B cell (primary cell): ENCODE measurements at regions not wholly inside any gene's neighbourhood (a gene's known extent, or its start where the extent isn't known, plus 50 kb on each side); places are given as distances from the start of the nearest gene placed in this dataset.

ENCODE experiments used
- ATAC-seq: fragments of 200-7000 bp; cut with Tn5 transposase; one replicate; pipeline ENCODE4 v1.10.0; 2021; ENCODE audit warnings: low read depth, mild to moderate bottlenecking, moderate number of reproducible peaks, moderate library complexity
- CTCF ChIA-PET: fragments of 350-600 bp; sonication (Branson Sonifier 250); formaldehyde crosslinking; loops from one replicate; lab custom pipeline; 2021; ENCODE audit warnings: antibody characterized with exemption, inconsistent platforms; lab: Charles Lee
- POLR2A ChIA-PET: fragments of 350-600 bp; sonication (Branson Sonifier 250); formaldehyde crosslinking; loops from one replicate; lab custom pipeline; 2021; ENCODE audit warnings: antibody characterized with exemption; lab: Charles Lee
- DNase-seq: peaks from one replicate; pipeline ENCODE4 v3.0.0; 2013
- H2AFZ ChIP-seq: 2 replicates; pipeline ENCODE4 v1.6.1; 2012; ENCODE audit warnings: mild to moderate bottlenecking, low read depth, low read length; ENCODE audit not compliant: insufficient read depth, poor library complexity, severe bottlenecking
- H3K27ac ChIP-seq, 2 donors: 1 replicate in 1 of 2; 2 replicates in 1 of 2; pipeline ENCODE4 v1.5.1; 2012 to 2013; ENCODE audit warnings: low read length in 2 of 2, mild to moderate bottlenecking in 2 of 2, moderate library complexity in 1 of 2
- H3K27me3 ChIP-seq, 4 experiments: fragments of 200-600 bp in 1 of 4; sonication (generic) in 1 of 4; replicated peaks in 1 of 4; 1 replicate in 2 of 4; 2 replicates in 2 of 4; pipeline versions ENCODE4 v1.6.1 to v1.7.0; 2013 to 2016; ENCODE audit warnings: low read length in 3 of 4, mild to moderate bottlenecking in 2 of 4, mixed read lengths in 1 of 4, moderate library complexity in 1 of 4; ENCODE audit not compliant: insufficient read depth in 4 of 4, control insufficient read depth in 3 of 4; ENCODE audit errors: control extremely low read depth in 1 of 4
- H3K36me3 ChIP-seq, 2 experiments: replicated peaks in 1 of 2; 1 replicate in 1 of 2; 2 replicates in 1 of 2; pipeline versions ENCODE4 v1.6.1 to v1.7.1; 2013; ENCODE audit warnings: low read length in 1 of 2; ENCODE audit not compliant: insufficient read depth in 2 of 2, control insufficient read depth in 1 of 2; ENCODE audit errors: control extremely low read depth in 1 of 2, extremely low read depth in 1 of 2
- H3K4me1 ChIP-seq, 2 donors: fragments of 200-600 bp in 1 of 2; sonication (generic) in 1 of 2; 1 replicate in 1 of 2; 2 replicates in 1 of 2; pipeline versions ENCODE4 v1.5.1 to v1.6.1; 2013 to 2017; ENCODE audit warnings: low read length in 2 of 2; ENCODE audit not compliant: control insufficient read depth in 2 of 2, insufficient read depth in 2 of 2
- H3K4me2 ChIP-seq: replicated peaks from 2 replicates; pipeline ENCODE3; 2012; ENCODE audit warnings: mild to moderate bottlenecking, low read depth, low read length; ENCODE audit not compliant: poor library complexity, severe bottlenecking
- H3K4me3 ChIP-seq, 5 experiments: fragments of 200-600 bp in 1 of 5; sonication (generic) in 1 of 5; 1 replicate in 3 of 5; 2 replicates in 2 of 5; pipeline versions ENCODE4 v1.5.1 to v1.7.0; 2011 to 2016; ENCODE audit warnings: low read length in 4 of 5, mild to moderate bottlenecking in 4 of 5, low read depth in 2 of 5, control low read depth in 1 of 5, moderate library complexity in 1 of 5; ENCODE audit not compliant: insufficient read depth in 1 of 5; ENCODE audit errors: control extremely low read depth in 1 of 5, extremely low read depth in 1 of 5
- H3K79me2 ChIP-seq: fragments of 200-600 bp; sonication (generic); one replicate; pipeline ENCODE4 v1.6.0; 2016; ENCODE audit warnings: low read length; ENCODE audit not compliant: control insufficient read depth, insufficient read depth
- H3K9ac ChIP-seq: fragments of 200-600 bp; sonication (generic); 2 replicates; pipeline ENCODE4 v1.6.1; 2017; ENCODE audit warnings: mild to moderate bottlenecking, low read length, moderate library complexity
- H3K9me3 ChIP-seq, 3 donors: one replicate each; pipeline versions ENCODE4 v1.6.1 to v1.7.1; 2013; ENCODE audit warnings: low read length in 2 of 3; ENCODE audit not compliant: control insufficient read depth in 2 of 3, insufficient read depth in 1 of 3; ENCODE audit errors: control extremely low read depth in 1 of 3
- H4K20me1 ChIP-seq: 2 replicates; pipeline ENCODE4 v1.6.0; 2012; ENCODE audit warnings: mild to moderate bottlenecking, low read length; ENCODE audit not compliant: insufficient read depth, control insufficient read depth, poor library complexity, severe bottlenecking
- H3K27ac Mint-ChIP-seq: one replicate; pipeline ENCODE4 v1.8.0; 2021; ENCODE audit warnings: mixed read lengths
- H3K27me3 Mint-ChIP-seq: one replicate; pipeline ENCODE4 v1.8.0; 2021; ENCODE audit warnings: mixed read lengths
- H3K4me1 Mint-ChIP-seq: one replicate; pipeline ENCODE4 v1.8.0; 2021; ENCODE audit warnings: mixed read lengths
- H3K4me3 Mint-ChIP-seq: one replicate; pipeline ENCODE4 v1.8.0; 2021; ENCODE audit warnings: mixed read lengths
- H3K9me3 Mint-ChIP-seq: one replicate; pipeline ENCODE4 v1.8.0; 2022; ENCODE audit warnings: mixed read lengths; ENCODE audit not compliant: insufficient read depth
- CTCF ChIP-seq: fragments of 200-600 bp; IDR thresholded peaks from one replicate; pipeline ENCODE4 v1.8.0; 2022; ENCODE audit warnings: antibody characterized with exemption, mild to moderate bottlenecking
- EZH2 ChIP-seq: IDR thresholded peaks from 2 replicates; pipeline ENCODE4 v1.6.1; 2012; ENCODE audit warnings: borderline replicate concordance, low read depth, mild to moderate bottlenecking, moderate library complexity, low read length; ENCODE audit not compliant: insufficient read depth, poor library complexity, severe bottlenecking
- WGBS: methylation state at CpG from one replicate; pipeline ENCODE4 v1.1.5; 2013; ENCODE audit warnings: missing lambda C conversion rate; ENCODE audit not compliant: insufficient coverage; 5-methylcytosine and 5-hydroxymethylcytosine counted together
- intact Hi-C: fragments of 100-400 bp; cut with micrococcal nuclease; formaldehyde crosslinking; loops from one replicate; pipeline ENCODE4 v1.10.0; 2022

- H3K4me3 Mint-ChIP-seq = no peak overlapping the region
- Histone ChIP-seq H3K36me3 (no peaks in the 10 kb centered on the region), H2AFZ (no peak overlapping the region), H3K79me2 (no peaks in the 10 kb centered on the region), H3K9ac (no peak overlapping the region), H3K4me2 (no peak overlapping the region), H3K4me3 (no peak overlapping the region), H3K27me3 (no peaks in the 10 kb centered on the region), H4K20me1 (no peaks in the 10 kb centered on the region), H3K27ac (no peak overlapping the region), H3K9me3 (no peaks in the 10 kb centered on the region), H3K4me1 (no peaks in the 10 kb centered on the region)
- 44% methylated on average over 1 of the region's 3 CpGs for WGBS
- ATAC-seq = no peak
- no peak overlapping the region for H3K27ac Mint-ChIP-seq
- CTCF ChIA-PET = no interaction called here
- intact Hi-C loops = no loop called here
- DNase-seq = no peak
- H3K27me3 Mint-ChIP-seq = no peaks in the 10 kb centered on the region
- TF ChIP-seq EZH2 (no peak), CTCF (no peak)
- peaks cover under 1% of the 10 kb centered on the region for H3K9me3 Mint-ChIP-seq
- POLR2A ChIA-PET = no interaction called here
- H3K4me1 Mint-ChIP-seq = no peaks in the 10 kb centered on the region
Measured at GRCh38 chr11:80846979-80847378, 1406.1 kb upstream of the TENM4 start.

GRCh38 chr11:80846442-80846841, 1405.6 kb upstream of the TENM4 start:
- intact Hi-C loops = no loop called here
- no peaks in the 10 kb centered on the region for H3K36me3 ChIP-seq
- Mint-ChIP-seq H3K4me3 (no peak overlapping the region), H3K4me1 (no peaks in the 10 kb centered on the region), H3K9me3 (no peaks in the 10 kb centered on the region), H3K27me3 (no peaks in the 10 kb centered on the region), H3K27ac (no peak overlapping the region)
- no peaks in the 10 kb centered on the region for H3K27me3 ChIP-seq
- ATAC-seq (no peak), DNase-seq (no peak)
- no peak overlapping the region for H3K27ac ChIP-seq
- H3K4me2 ChIP-seq = no peak overlapping the region
- H3K9me3 ChIP-seq = no peaks in the 10 kb centered on the region
- no peak overlapping the region for H2AFZ ChIP-seq
- POLR2A ChIA-PET = no interaction called here
- H3K4me3 ChIP-seq = no peak overlapping the region
- H4K20me1 ChIP-seq = no peaks in the 10 kb centered on the region
- H3K4me1 ChIP-seq = no peaks in the 10 kb centered on the region
- H3K9ac ChIP-seq = no peak overlapping the region
- TF ChIP-seq EZH2 = no peak
- TF ChIP-seq CTCF = no peak
- no peaks in the 10 kb centered on the region for H3K79me2 ChIP-seq
- CTCF ChIA-PET = no interaction called here
